Stimulated activated CD8-positive, alpha-beta memory T cell treated with anti-CD3 and anti-CD28 coated beads, Interleukin-4, amount 100 ng/mL, for 48 hours (primary cell): ENCODE measurements at regions not wholly inside any gene's neighbourhood (a gene's known extent, or its start where the extent isn't known, plus 50 kb on each side); places are given as distances from the start of the nearest gene placed in this dataset.
A peak's percentile ranks its signal among the peaks of the same experiment; 100 is the strongest.
"Not testable (repeated sequence)": the region's sequence is repeated elsewhere in the genome, so short reads cannot be mapped to it uniquely, and the experiment has no call there.

Experiments
- DNase-seq: peaks from one replicate; pipeline ENCODE4 v3.0.0-alpha.2; 2020

GRCh38 chr3:18119866-18120265, 305.3 kb downstream of the SATB1 start:
- no peak for DNase-seq

GRCh38 chr3:18114894-18115293, 310.2 kb downstream of the SATB1 start:
- DNase-seq, result no peak

- DNase-seq, result no peak
These were observed 311.7 kb downstream of the SATB1 start for GRCh38 chr3:18113417-18113816.

GRCh38 chr3:18112674-18113375, 312.3 kb downstream of the SATB1 start:
- DNase-seq, result no peak

- no peak for DNase-seq
These were observed 313.3 kb downstream of the SATB1 start for GRCh38 chr3:18111796-18112232.

- DNase-seq, result no peak
These were observed 321.5 kb downstream of the SATB1 start for GRCh38 chr3:18103591-18103990.

- no peak for DNase-seq
These were observed 325.0 kb downstream of the SATB1 start for GRCh38 chr3:18100121-18100520.

- DNase-seq, result peak; percentile 33
These were observed 325.5 kb downstream of the SATB1 start for GRCh38 chr3:18099611-18100010.

- DNase-seq, result peak; percentile 74
These were observed 326.1 kb downstream of the SATB1 start for GRCh38 chr3:18098960-18099587.

- DNase-seq, result no peak
These were observed 327.1 kb downstream of the SATB1 start for GRCh38 chr3:18097989-18098388.

GRCh38 chr3:18097473-18097872, 327.7 kb downstream of the SATB1 start:
- no peak for DNase-seq

- DNase-seq, result no peak
These were observed 332.4 kb downstream of the SATB1 start for GRCh38 chr3:18092726-18093125.

GRCh38 chr3:18090377-18090776, 334.8 kb downstream of the SATB1 start:
- no peak for DNase-seq

- no peak for DNase-seq
These were observed 337.2 kb downstream of the SATB1 start for GRCh38 chr3:18087988-18088387.

- no peak for DNase-seq
These were observed 338.4 kb downstream of the SATB1 start for GRCh38 chr3:18086760-18087159.

- DNase-seq, result no peak
These were observed 339.1 kb downstream of the SATB1 start for GRCh38 chr3:18086078-18086477.

- DNase-seq, result no peak
These were observed 339.7 kb downstream of the SATB1 start for GRCh38 chr3:18085429-18085828.

- not testable (repeated sequence) for DNase-seq
These were observed 340.8 kb upstream of the TBC1D5 start for GRCh38 chr3:18083273-18083590.

GRCh38 chr3:18082551-18083272, 340.3 kb upstream of the TBC1D5 start:
- no peak for DNase-seq

- no peak for DNase-seq
These were observed 337.8 kb upstream of the TBC1D5 start for GRCh38 chr3:18080198-18080689.

GRCh38 chr3:18079739-18080138, 337.3 kb upstream of the TBC1D5 start:
- no peak for DNase-seq

GRCh38 chr3:18079062-18079461, 336.6 kb upstream of the TBC1D5 start:
- no peak for DNase-seq

GRCh38 chr3:18077128-18077840, 334.9 kb upstream of the TBC1D5 start:
- no peak for DNase-seq
